ENCODE measurements at regions not wholly inside any gene's neighbourhood (a gene's known extent, or its start where the extent isn't known, plus 50 kb on each side); places are given as distances from the start of the nearest gene placed in this dataset.
"Not testable (repeated sequence)": the region's sequence is repeated elsewhere in the genome, so short reads cannot be mapped to it uniquely, and the experiment has no call there.

GRCh38 chr3:144023543-144023942 lies 51.9 kb downstream of the DIPK2A start:
- not testable (repeated sequence) for DNase-seq

GRCh38 chr3:144028798-144029411 lies 57.3 kb downstream of the DIPK2A start:
- DNase-seq, result no peak

- no peak for DNase-seq
Observed at GRCh38 chr3:144029769-144030168, 58.1 kb downstream of the DIPK2A start.

- DNase-seq, result no peak
Observed at GRCh38 chr3:144031938-144032337, 60.3 kb downstream of the DIPK2A start.

- no peak for DNase-seq
Observed at GRCh38 chr3:144032531-144033239, 61.1 kb downstream of the DIPK2A start.

- no peak for DNase-seq
Observed at GRCh38 chr3:144033240-144033589, 61.6 kb downstream of the DIPK2A start.

- no peak for DNase-seq
Observed at GRCh38 chr3:144033863-144034262, 62.2 kb downstream of the DIPK2A start.

- DNase-seq, result no peak
Observed at GRCh38 chr3:144034715-144035290, 63.2 kb downstream of the DIPK2A start.

- no peak for DNase-seq
Observed at GRCh38 chr3:144036498-144036897, 64.9 kb downstream of the DIPK2A start.

GRCh38 chr3:144039661-144040060 lies 68.0 kb downstream of the DIPK2A start:
- no peak for DNase-seq

- DNase-seq, result no peak
Observed at GRCh38 chr3:144041960-144042556, 70.4 kb downstream of the DIPK2A start.

- no peak for DNase-seq
Observed at GRCh38 chr3:144045766-144046165, 74.1 kb downstream of the DIPK2A start.

GRCh38 chr3:144049374-144049773 lies 77.8 kb downstream of the DIPK2A start:
- no peak for DNase-seq

GRCh38 chr3:144051211-144051610 lies 79.6 kb downstream of the DIPK2A start:
- DNase-seq, result no peak

- no peak for DNase-seq
Observed at GRCh38 chr3:144052275-144052674, 80.7 kb downstream of the DIPK2A start.

GRCh38 chr3:144053121-144053520 lies 81.5 kb downstream of the DIPK2A start:
- DNase-seq, result no peak

GRCh38 chr3:144054766-144055165 lies 83.1 kb downstream of the DIPK2A start:
- DNase-seq, result no peak

GRCh38 chr3:144055604-144056003 lies 84.0 kb downstream of the DIPK2A start:
- DNase-seq, result no peak

GRCh38 chr3:144058713-144059112 lies 87.1 kb downstream of the DIPK2A start:
- no peak for DNase-seq

GRCh38 chr3:144059481-144059880 lies 87.9 kb downstream of the DIPK2A start:
- DNase-seq, result no peak

GRCh38 chr3:144060881-144061280 lies 89.3 kb downstream of the DIPK2A start:
- no peak for DNase-seq

GRCh38 chr3:144063306-144063705 lies 91.7 kb downstream of the DIPK2A start:
- DNase-seq, result no peak

GRCh38 chr3:144067059-144067458 lies 95.4 kb downstream of the DIPK2A start:
- DNase-seq, result no peak

GRCh38 chr3:144073698-144074097 lies 102.1 kb downstream of the DIPK2A start:
- DNase-seq, result no peak

Measured in SHP77 treated with DMSO at 0.1 percent for 48 hours (cell line).